IMR-90 (cell line): ENCODE measurements at regions not wholly inside any gene's neighbourhood (a gene's known extent, or its start where the extent isn't known, plus 50 kb on each side); places are given as distances from the start of the nearest gene placed in this dataset.
"Not testable (repeated sequence)": the region's sequence is repeated elsewhere in the genome, so short reads cannot be mapped to it uniquely, and the experiment has no call there.

Experiments used
- ATAC-seq: fragments of 200-7000 bp; cut with Tn5 transposase; 2 replicates; pipeline ENCODE4 v1.9.1; 2020; ENCODE audit warnings: low read depth, mild to moderate bottlenecking, moderate library complexity
- BruUV-seq: library from RNA; stranded (reverse); fragments of 400-500 nt; replicated peaks from 2 replicates; lab custom pipeline; 2021; lab: Mats Ljungman, UMichigan
- CTCF ChIA-PET: fragments of 300-600 bp; formaldehyde crosslinking; extraction: SDS; loops from one replicate; lab custom pipeline; 2021; ENCODE audit warnings: antibody characterized with exemption; lab: Yijun Ruan, JAX
- POLR2A ChIA-PET: fragments of 300-600 bp; sonication (Branson Sonifier 250); formaldehyde crosslinking; loops from one replicate; lab custom pipeline; 2022; ENCODE audit warnings: antibody characterized with exemption; ENCODE audit not compliant: unreplicated experiment; lab: Charles Lee
- DNase-seq: peaks from one replicate; pipeline ENCODE4 v3.0.0; 2013
- H2AFZ ChIP-seq: replicated peaks from 2 replicates; pipeline ENCODE3; 2013; ENCODE audit warnings: low read length, mild to moderate bottlenecking; ENCODE audit not compliant: poor library complexity
- H2AK5ac ChIP-seq: 2 replicates; pipeline ENCODE4 v1.6.1; 2013; ENCODE audit warnings: low read depth, low read length, inconsistent platforms
- H2AK9ac ChIP-seq: replicated peaks from 2 replicates; pipeline ENCODE3; 2013; ENCODE audit warnings: mild to moderate bottlenecking, low read depth, low read length, moderate library complexity; ENCODE audit not compliant: poor library complexity
- H2BK120ac ChIP-seq: 2 replicates; pipeline ENCODE4 v1.6.1; 2013; ENCODE audit warnings: low read depth, low read length, inconsistent platforms
- H2BK15ac ChIP-seq: 3 replicates; pipeline ENCODE4 v1.6.1; 2013; ENCODE audit warnings: low read depth, low read length, inconsistent platforms
- H2BK20ac ChIP-seq: 2 replicates; pipeline ENCODE4 v1.6.1; 2013; ENCODE audit warnings: low read depth, mild to moderate bottlenecking, inconsistent platforms, low read length, moderate library complexity
- H2BK5ac ChIP-seq: 2 replicates; pipeline ENCODE4 v1.6.1; 2013; ENCODE audit warnings: mild to moderate bottlenecking, low read depth, low read length, inconsistent platforms; ENCODE audit not compliant: poor library complexity, severe bottlenecking
- H3K14ac ChIP-seq: replicated peaks from 2 replicates; pipeline ENCODE4 v1.6.1; 2013; ENCODE audit warnings: low read depth, low read length, inconsistent platforms
- H3K18ac ChIP-seq: 2 replicates; pipeline ENCODE4 v1.6.1; 2013; ENCODE audit warnings: low read depth, low read length, control low read depth
- H3K23ac ChIP-seq: 2 replicates; pipeline ENCODE4 v1.6.1; 2013; ENCODE audit warnings: low read depth, low read length, inconsistent platforms
- H3K27ac ChIP-seq: 2 replicates; pipeline ENCODE4 v1.5.1; 2013; ENCODE audit warnings: mild to moderate bottlenecking, control low read depth, low read length; ENCODE audit not compliant: insufficient read depth
- H3K27me3 ChIP-seq: 2 replicates; pipeline ENCODE4 v1.6.1; 2013; ENCODE audit warnings: low read length; ENCODE audit not compliant: control insufficient read depth, insufficient read depth
- H3K36me3 ChIP-seq: 2 replicates; pipeline ENCODE4 v1.6.1; 2013; ENCODE audit warnings: low read length, mixed read lengths; ENCODE audit not compliant: control insufficient read depth, insufficient read depth
- H3K4ac ChIP-seq: 2 replicates; pipeline ENCODE4 v1.6.1; 2013; ENCODE audit warnings: low read depth, low read length, inconsistent platforms
- H3K4me1 ChIP-seq: 2 replicates; pipeline ENCODE4 v1.6.1; 2013; ENCODE audit warnings: low read length, mixed read lengths; ENCODE audit not compliant: control insufficient read depth, insufficient read depth
- H3K4me2 ChIP-seq: 2 replicates; pipeline ENCODE4 v1.6.1; 2013; ENCODE audit warnings: low read depth, mild to moderate bottlenecking, control low read depth, low read length, moderate library complexity
- H3K4me3 ChIP-seq: 2 replicates; pipeline ENCODE4 v1.5.1; 2013; ENCODE audit warnings: low read depth, mild to moderate bottlenecking, control low read depth, low read length, moderate library complexity; ENCODE audit not compliant: insufficient read depth
- H3K56ac ChIP-seq: 2 replicates; pipeline ENCODE4 v1.6.1; 2013; ENCODE audit warnings: low read length, inconsistent platforms; ENCODE audit not compliant: insufficient read depth; ENCODE audit errors: extremely low read depth
- H3K79me1 ChIP-seq, 2 experiments: 2 replicates each; pipeline ENCODE4 v1.6.1; 2013; ENCODE audit warnings: low read length in 2 of 2, inconsistent platforms in 1 of 2, low read depth in 1 of 2
- H3K9ac ChIP-seq: 2 replicates; pipeline ENCODE4 v1.6.1; 2013; ENCODE audit warnings: low read depth, low read length, control low read depth
- H3K9me1 ChIP-seq: 2 replicates; pipeline ENCODE4 v1.6.1; 2013; ENCODE audit warnings: low read length, inconsistent platforms; ENCODE audit not compliant: insufficient read depth
- H3K9me3 ChIP-seq: 2 replicates; pipeline ENCODE4 v1.6.1; 2013; ENCODE audit warnings: low read length; ENCODE audit not compliant: control insufficient read depth, insufficient read depth
- H4K20me1 ChIP-seq: 2 replicates; pipeline ENCODE4 v1.6.1; 2013; ENCODE audit warnings: low read length, inconsistent platforms; ENCODE audit not compliant: insufficient read depth
- H4K5ac ChIP-seq: 2 replicates; pipeline ENCODE4 v1.6.1; 2013; ENCODE audit warnings: mild to moderate bottlenecking, low read depth, low read length, control low read depth
- H4K8ac ChIP-seq, 2 experiments: 2 replicates each; pipeline ENCODE4 v1.6.1; 2013; ENCODE audit warnings: low read depth in 2 of 2, low read length in 2 of 2, control low read depth in 1 of 2, inconsistent platforms in 1 of 2
- H4K91ac ChIP-seq: 2 replicates; pipeline ENCODE4 v1.6.1; 2013; ENCODE audit warnings: low read depth, low read length, inconsistent platforms; ENCODE audit not compliant: insufficient read depth
- WGBS, 2 experiments: methylation state at CpG; one replicate each; pipeline versions ENCODE4 v1.1.5 to v1.1.7; 2013; ENCODE audit warnings: missing lambda C conversion rate in 2 of 2; ENCODE audit not compliant: insufficient read length in 1 of 2; ENCODE audit errors: extremely low coverage in 2 of 2; 5-methylcytosine and 5-hydroxymethylcytosine counted together
- dilution Hi-C: fragments of 300-500 bp; cut with HindIII; formaldehyde crosslinking; loops from one replicate; pipeline ENCODE4 v1.14.3; 2018; ENCODE audit warnings: low sequenced_read_pairs; ENCODE audit not compliant: unreplicated experiment
- in situ Hi-C: fragments of 300-500 bp; cut with MboI; formaldehyde crosslinking; loops from 3 replicates; pipeline ENCODE4 v1.14.3; 2019; ENCODE audit warnings: low sequenced_read_pairs, inconsistent platforms, mixed read lengths
- intact Hi-C: fragments of 100-400 bp; cut with micrococcal nuclease; formaldehyde crosslinking; loops from 2 replicates; pipeline ENCODE4 v1.10.0; 2022

- BruUV-seq, intact Hi-C loops, H2AK9ac ChIP-seq, H3K23ac ChIP-seq, H4K8ac ChIP-seq, ATAC-seq, H4K91ac ChIP-seq, H4K5ac ChIP-seq, H3K4me2 ChIP-seq, H3K27me3 ChIP-seq, dilution Hi-C loops, H3K18ac ChIP-seq, H2BK120ac ChIP-seq, H3K4ac ChIP-seq, H3K56ac ChIP-seq, H3K9me1 ChIP-seq, H2BK5ac ChIP-seq, CTCF ChIA-PET, H3K4me3 ChIP-seq, H2AFZ ChIP-seq, H2AK5ac ChIP-seq, H2BK15ac ChIP-seq, H2BK20ac ChIP-seq, H3K36me3 ChIP-seq, H3K27ac ChIP-seq, H3K4me1 ChIP-seq, H3K9ac ChIP-seq, DNase-seq, H4K20me1 ChIP-seq, POLR2A ChIA-PET, in situ Hi-C loops, H3K9me3 ChIP-seq, H3K79me1 ChIP-seq, H3K14ac ChIP-seq: not testable (repeated sequence)
- WGBS, 2 experiments, result 20% methylated on average over 1 of the region's 9 CpGs; no CpG with 5 or more reads in 1 of the 2 experiments
Observed at GRCh38 chrX:95973456-95974095, 711.1 kb upstream of the DIAPH2 start.
